ENCODE measurements at regions not wholly inside any gene's neighbourhood (a gene's known extent, or its start where the extent isn't known, plus 50 kb on each side); places are given as distances from the start of the nearest gene placed in this dataset.
"Not testable (repeated sequence)": the region's sequence is repeated elsewhere in the genome, so short reads cannot be mapped to it uniquely, and the experiment has no call there.

GRCh38 chr3:198173929-198174574 is 214.0 kb downstream of the LMLN start:
- H3K9me3 ChIP-seq (ENCODE audit: control extremely low read depth in 1 of 3, control insufficient read depth in 2 of 3, insufficient read depth in 1 of 3, low read length in 2 of 3); CTCF ChIA-PET; H3K27ac Mint-ChIP-seq; H3K4me2 ChIP-seq (replicated peaks; ENCODE audit: low read depth, low read length, poor library complexity, severe bottlenecking); H3K4me1 Mint-ChIP-seq; H3K79me2 ChIP-seq (ENCODE audit: control insufficient read depth, insufficient read depth, low read length); H3K27ac ChIP-seq (ENCODE audit: low read length in 2 of 2); intact Hi-C loops (cut with micrococcal nuclease); H3K9ac ChIP-seq (ENCODE audit: low read length); DNase-seq; POLR2A ChIA-PET; H3K4me3 ChIP-seq (ENCODE audit: control extremely low read depth in 1 of 5, extremely low read depth in 1 of 5, insufficient read depth in 1 of 5, low read depth in 2 of 5, low read length in 4 of 5); H2AFZ ChIP-seq (ENCODE audit: insufficient read depth, low read depth, low read length, poor library complexity, severe bottlenecking); ATAC-seq (ENCODE audit: low read depth); H3K27me3 ChIP-seq (replicated peaks in 1 of 4; ENCODE audit: control extremely low read depth in 1 of 4, control insufficient read depth in 3 of 4, insufficient read depth in 4 of 4, low read length in 3 of 4); H3K9me3 Mint-ChIP-seq (ENCODE audit: insufficient read depth); H4K20me1 ChIP-seq (ENCODE audit: control insufficient read depth, insufficient read depth, low read length, poor library complexity, severe bottlenecking); H3K4me1 ChIP-seq (ENCODE audit: control insufficient read depth in 2 of 2, insufficient read depth in 2 of 2, low read length in 2 of 2); H3K36me3 ChIP-seq (replicated peaks in 1 of 2; ENCODE audit: control extremely low read depth in 1 of 2, control insufficient read depth in 1 of 2, extremely low read depth in 1 of 2, insufficient read depth in 2 of 2, low read length in 1 of 2); H3K4me3 Mint-ChIP-seq: not testable (repeated sequence)
- H3K27me3 Mint-ChIP-seq, result peaks cover 11% of the 10 kb centered on the region
- 100% methylated on average over 1 of the region's 1 CpG for WGBS (ENCODE audit: insufficient coverage)

All from B cell (primary cell).